Stimulated activated CD4-positive, alpha-beta T cell treated with anti-CD3 and anti-CD28 coated beads, Interleukin-1b, Interleukin-23, amount 100 ng/mL, for 4 hours (primary cell): ENCODE measurements at regions not wholly inside any gene's neighbourhood (a gene's known extent, or its start where the extent isn't known, plus 50 kb on each side); places are given as distances from the start of the nearest gene placed in this dataset.

Source experiments
- DNase-seq, 2 donors: peaks; one replicate each; pipeline ENCODE4 v3.0.0-alpha.2; 2020; ENCODE audit warnings: low read depth in 2 of 2

DNA sequence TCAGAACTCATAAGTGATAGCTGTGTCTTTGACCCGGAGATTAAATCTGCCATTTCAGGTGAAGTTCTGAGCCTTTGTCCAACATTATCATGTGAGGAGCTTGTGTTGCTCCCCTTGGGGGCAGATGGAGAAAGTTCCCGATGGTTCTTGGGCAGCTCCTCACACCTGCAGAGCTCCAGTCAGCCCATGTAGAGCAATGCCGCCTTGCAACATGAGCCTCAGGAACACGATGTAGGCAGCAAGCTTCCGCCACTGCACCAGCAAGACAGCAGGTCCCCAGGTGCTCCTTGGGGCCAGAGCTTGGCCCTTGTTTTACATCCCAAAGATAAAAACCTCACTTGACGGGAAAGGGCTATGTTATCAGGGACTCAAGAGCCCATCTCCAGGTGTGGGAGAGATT lies 292.7 kb downstream of the IRX1 start:
- DNase-seq, result no peak

- no peak for DNase-seq
Observed at GRCh38 chr5:3889412-3890142, 293.9 kb downstream of the IRX1 start.

GRCh38 chr5:3891113-3891512 lies 295.5 kb downstream of the IRX1 start:
- DNase-seq, result no peak

DNA sequence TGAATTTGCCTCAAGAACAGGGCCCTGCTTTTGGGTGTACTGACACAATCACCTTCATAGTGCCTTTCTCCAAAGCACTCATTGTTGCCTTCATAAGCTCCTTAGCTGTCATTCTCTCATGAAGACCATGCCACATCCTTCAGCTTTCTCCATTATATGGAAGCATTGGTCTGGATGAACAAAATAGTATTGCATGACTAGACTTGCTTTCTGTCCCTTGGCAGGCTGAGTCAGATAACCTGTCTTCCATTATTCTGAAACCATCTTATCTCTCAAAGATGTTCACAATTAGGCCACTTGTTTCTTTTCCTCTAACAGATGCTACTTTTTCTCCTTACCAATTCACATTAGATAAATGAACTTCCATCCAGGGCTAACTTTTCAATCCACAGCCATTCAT lies 297.9 kb downstream of the IRX1 start:
- DNase-seq, result no peak

DNA sequence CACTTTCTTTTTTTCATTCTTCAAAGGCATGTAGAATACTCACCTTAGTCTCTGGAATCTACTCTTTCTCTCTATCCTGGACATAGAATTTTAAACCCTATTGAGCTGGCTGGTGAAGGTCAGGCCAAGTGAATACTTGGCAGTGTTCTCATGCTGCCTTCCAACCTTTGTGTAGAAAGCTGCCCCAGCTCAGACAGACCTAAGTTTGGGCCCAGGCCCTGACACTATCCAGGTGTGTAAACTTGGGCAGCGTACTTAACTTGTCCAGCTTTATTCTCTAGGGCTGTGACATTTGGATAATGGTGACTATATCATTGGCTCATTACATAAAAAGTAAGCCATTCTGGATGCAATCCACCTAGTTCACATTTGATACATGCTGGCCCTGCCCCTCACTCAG lies 298.3 kb downstream of the IRX1 start:
- DNase-seq, result no peak

DNA sequence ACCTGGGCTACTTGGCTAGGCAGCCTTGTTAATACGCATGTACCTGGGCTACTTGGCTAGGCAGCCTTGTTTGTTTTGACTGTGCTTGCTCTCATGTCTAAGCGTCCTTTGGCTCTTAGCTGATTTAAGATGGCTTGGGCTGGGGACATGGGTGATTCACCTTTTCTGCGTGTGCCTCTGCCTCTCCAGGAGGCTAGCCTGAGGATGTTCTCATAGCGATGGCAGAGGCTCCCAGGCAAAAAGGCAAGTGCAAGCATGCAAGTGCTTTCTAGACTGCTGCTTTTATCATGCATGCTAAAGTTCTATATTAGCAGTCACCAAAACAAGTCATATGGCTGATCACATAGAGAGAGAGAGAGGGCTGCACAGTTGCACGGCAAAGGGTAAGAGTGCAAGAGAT lies 300.5 kb downstream of the IRX1 start:
- no peak for DNase-seq

GRCh38 chr5:3899093-3899492 lies 303.5 kb downstream of the IRX1 start:
- DNase-seq, result no peak

DNA sequence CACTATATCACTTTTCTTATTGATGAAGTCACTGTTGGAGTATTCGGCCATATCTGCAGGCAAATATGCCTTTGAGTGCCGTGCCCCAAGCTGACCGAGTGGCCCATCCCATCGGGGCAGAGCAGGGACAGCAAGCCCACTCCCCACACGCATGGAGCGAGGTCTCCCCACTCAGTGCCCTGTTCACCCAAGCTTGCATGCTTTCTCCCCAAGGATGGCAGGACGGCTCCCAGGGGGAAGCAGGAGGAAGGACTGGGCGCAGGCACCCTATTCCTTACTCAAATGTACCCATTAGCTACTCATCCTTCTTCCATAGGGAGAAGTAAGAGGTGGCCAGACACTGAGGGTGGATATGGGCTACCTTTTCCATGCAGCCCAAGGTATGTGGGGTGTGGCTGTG lies 309.0 kb downstream of the IRX1 start:
- DNase-seq, result no peak

GRCh38 chr5:3905031-3905430 lies 309.4 kb downstream of the IRX1 start:
- DNase-seq, result no peak

- DNase-seq, result no peak
Observed at GRCh38 chr5:3905521-3905920, 309.9 kb downstream of the IRX1 start.

- no peak for DNase-seq
Observed at GRCh38 chr5:3911111-3911510, 315.5 kb downstream of the IRX1 start.

DNA sequence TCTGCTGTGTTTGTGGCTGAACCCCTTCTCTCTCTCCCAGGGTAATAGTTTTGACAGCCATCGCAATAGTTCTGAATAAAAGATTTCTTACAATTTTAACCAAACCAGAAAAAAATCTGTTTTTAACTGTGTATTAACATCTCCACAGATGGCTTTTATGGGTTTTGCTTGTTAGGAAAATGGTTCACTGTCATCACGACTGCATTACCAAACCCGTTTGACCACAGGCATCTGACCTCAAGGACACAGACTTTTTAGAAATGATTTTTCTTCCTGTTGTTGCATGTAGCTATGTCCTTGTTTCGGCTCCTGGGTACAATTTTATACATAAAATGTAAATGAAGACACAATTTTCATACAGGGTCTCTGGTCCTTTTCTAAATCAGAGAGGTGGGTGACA lies 316.1 kb downstream of the IRX1 start:
- DNase-seq, result no peak

DNA sequence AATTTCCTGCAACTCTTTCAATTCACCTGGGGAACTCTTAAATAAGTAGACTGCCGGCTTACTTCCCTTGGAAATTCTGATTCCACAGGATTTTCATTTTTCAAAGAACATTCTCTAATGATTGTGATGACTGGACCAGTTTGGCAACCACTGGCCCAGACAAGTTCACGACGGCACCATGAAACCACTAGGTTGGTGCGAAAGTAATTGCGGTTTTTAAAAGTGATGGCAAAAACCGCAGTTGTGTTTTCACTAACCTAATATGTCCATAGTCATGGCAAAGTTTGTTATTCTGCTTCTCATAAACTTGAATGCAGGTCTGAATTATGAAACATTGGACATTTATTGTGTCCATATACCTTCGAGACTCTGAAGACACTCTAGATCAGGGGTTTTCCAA lies 317.2 kb downstream of the IRX1 start:
- no peak for DNase-seq

GRCh38 chr5:3913279-3913678 lies 317.6 kb downstream of the IRX1 start:
- no peak for DNase-seq

- no peak for DNase-seq
Observed at GRCh38 chr5:3925022-3925421, 329.4 kb downstream of the IRX1 start.

DNA sequence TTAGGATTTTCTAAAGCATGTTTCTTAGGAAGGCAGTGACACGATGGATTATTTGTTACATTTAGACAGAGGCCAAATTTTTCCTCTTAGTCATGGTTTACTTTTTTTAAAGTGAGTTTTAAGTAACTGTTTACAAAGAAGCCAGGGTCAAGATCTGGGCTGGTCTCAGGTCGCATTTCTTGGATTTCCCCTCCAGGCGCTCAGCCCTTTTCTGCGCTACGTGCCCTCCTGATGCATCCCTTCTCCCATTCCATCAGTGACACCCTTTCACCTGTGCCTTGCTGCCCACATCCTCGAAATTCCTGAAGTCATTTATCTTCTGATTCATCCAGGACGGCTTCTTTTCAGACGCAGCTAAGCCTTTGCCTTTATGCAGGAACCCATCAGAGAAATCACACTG lies 330.3 kb downstream of the IRX1 start:
- no peak for DNase-seq

DNA sequence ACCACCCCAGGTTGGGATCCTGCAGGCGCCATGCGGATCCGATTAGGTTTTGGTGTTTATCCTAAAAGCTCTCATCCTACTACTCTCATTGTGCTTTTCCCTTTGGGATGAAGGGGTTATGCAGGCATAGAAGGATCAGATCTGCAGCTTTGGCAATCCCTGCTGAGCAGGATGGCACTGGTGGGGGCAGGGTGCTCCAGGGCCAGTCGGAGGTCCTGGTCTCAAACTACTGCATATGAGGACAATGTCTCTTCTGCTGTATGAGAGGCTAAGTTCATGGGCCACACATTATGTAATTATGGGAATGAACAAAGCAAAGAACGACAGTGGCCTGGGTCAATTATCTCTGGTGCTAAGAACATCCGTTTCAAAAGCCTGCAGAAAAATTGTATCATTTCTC lies 334.2 kb downstream of the IRX1 start:
- DNase-seq, result no peak

GRCh38 chr5:3931976-3932375 lies 336.3 kb downstream of the IRX1 start:
- DNase-seq, result no peak

GRCh38 chr5:3933536-3933935 lies 337.9 kb downstream of the IRX1 start:
- DNase-seq, result no peak

GRCh38 chr5:3933966-3934365 lies 338.3 kb downstream of the IRX1 start:
- no peak for DNase-seq

DNA sequence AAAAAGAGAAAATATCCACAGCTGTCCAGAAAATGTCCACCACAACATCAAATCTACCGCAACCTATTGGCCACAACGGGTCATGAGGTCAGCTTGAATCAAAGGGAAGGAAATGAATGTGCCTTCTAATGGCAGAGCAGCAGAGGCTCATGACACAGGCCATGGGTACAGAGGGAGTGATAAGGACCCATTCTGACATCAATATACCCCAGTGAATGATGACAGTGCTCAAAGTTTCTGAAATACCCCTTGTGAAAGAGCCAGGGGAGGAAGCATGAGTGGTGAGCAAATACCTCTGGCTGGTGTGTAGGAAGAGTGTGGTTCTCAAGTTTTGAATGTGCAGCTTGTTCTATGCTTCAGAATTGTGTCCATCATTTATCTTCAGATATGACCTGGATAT lies 348.2 kb downstream of the IRX1 start:
- DNase-seq, result no peak

- DNase-seq, result no peak
Observed at GRCh38 chr5:3944930-3945329, 349.3 kb downstream of the IRX1 start.

GRCh38 chr5:3948838-3949237 lies 353.2 kb downstream of the IRX1 start:
- DNase-seq, result no peak

DNA sequence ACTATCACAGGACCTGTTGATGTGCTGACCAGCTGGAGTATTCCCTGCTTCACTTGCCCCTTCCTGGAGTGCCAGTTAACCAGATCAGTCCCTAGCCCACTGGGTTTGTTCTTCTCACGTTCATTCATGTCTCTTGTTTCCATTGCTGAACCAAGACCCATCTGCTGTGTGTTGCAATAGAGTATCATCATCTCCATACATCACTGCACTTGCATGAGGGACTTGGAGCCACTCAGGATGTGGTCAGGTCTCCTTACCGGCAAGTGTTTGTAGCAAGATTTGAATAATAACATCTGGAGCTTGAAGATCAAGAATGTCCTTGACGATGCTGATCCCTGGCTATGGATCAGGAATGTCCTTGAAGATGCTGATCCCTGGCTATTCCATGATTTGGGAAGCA lies 358.6 kb downstream of the IRX1 start:
- no peak for DNase-seq
